ENCODE measurements at regions not wholly inside any gene's neighbourhood (a gene's known extent, or its start where the extent isn't known, plus 50 kb on each side); places are given as distances from the start of the nearest gene placed in this dataset.
"Not testable (repeated sequence)": the region's sequence is repeated elsewhere in the genome, so short reads cannot be mapped to it uniquely, and the experiment has no call there.

GRCh38 chr5:44085083-44085482, 304.1 kb downstream of the FGF10 start:
- intact Hi-C loops (cut with DNase I; ENCODE audit: low total_unique reads) = no loop called here

GRCh38 chr5:44074547-44074946, 314.7 kb downstream of the FGF10 start:
- intact Hi-C loops (cut with DNase I; ENCODE audit: low total_unique reads); H3K36me3 ChIP-seq (ENCODE audit: low read depth, missing control alignments); H3K4me1 ChIP-seq; H3K27ac ChIP-seq; H3K4me3 ChIP-seq; H3K9me3 ChIP-seq; DNase-seq; H3K27me3 ChIP-seq: not testable (repeated sequence)
- 66 to 68% methylated on average over 21 of the region's 21 CpGs for WGBS, 2 donors

More at GRCh38 chr5:44085083-44085482, 304.1 kb downstream of the FGF10 start:
- TF ChIP-seq CTCF (IDR thresholded peaks at IDR 0.05) (no peak), POLR2A (IDR thresholded peaks at IDR 0.05) (no peak)
- H3K4me3 ChIP-seq = no peak overlapping the region
- H3K27ac ChIP-seq = no peak overlapping the region
- no peaks in the 10 kb centered on the region for H3K4me1 ChIP-seq
- H3K36me3 ChIP-seq (ENCODE audit: low read depth, missing control alignments) = no peaks in the 10 kb centered on the region
- H3K9me3 ChIP-seq = no peaks in the 10 kb centered on the region
- no peak for DNase-seq
- H3K27me3 ChIP-seq = no peaks in the 10 kb centered on the region

GRCh38 chr5:44051591-44051990, 337.6 kb downstream of the FGF10 start:
- no peaks in the 10 kb centered on the region for H3K36me3 ChIP-seq (ENCODE audit: low read depth, missing control alignments)
- no peaks in the 10 kb centered on the region for H3K27me3 ChIP-seq
- TF ChIP-seq CTCF (IDR thresholded peaks at IDR 0.05) (no peak), POLR2A (IDR thresholded peaks at IDR 0.05) (no peak)
- intact Hi-C loops (cut with DNase I; ENCODE audit: low total_unique reads) = no loop called here
- DNase-seq = no peak
- WGBS, 2 donors = 84 to 89% methylated on average over 2 of the region's 2 CpGs
- H3K4me3 ChIP-seq = no peak overlapping the region
- H3K4me1 ChIP-seq = no peaks in the 10 kb centered on the region
- no peaks in the 10 kb centered on the region for H3K9me3 ChIP-seq
- H3K27ac ChIP-seq = no peak overlapping the region

- no peak overlapping the region for H3K27ac ChIP-seq
- TF ChIP-seq CTCF (IDR thresholded peaks at IDR 0.05) (no peak), POLR2A (IDR thresholded peaks at IDR 0.05) (no peak)
Measured at GRCh38 chr5:44048276-44048984, 340.8 kb downstream of the FGF10 start.

GRCh38 chr5:44046619-44047364, 342.4 kb downstream of the FGF10 start:
- no peaks in the 10 kb centered on the region for H3K9me3 ChIP-seq
- H3K27ac ChIP-seq = no peak overlapping the region
- TF ChIP-seq CTCF (IDR thresholded peaks at IDR 0.05) (no peak), POLR2A (IDR thresholded peaks at IDR 0.05) (no peak)
- intact Hi-C loops (cut with DNase I; ENCODE audit: low total_unique reads) = no loop called here
- DNase-seq = no peak
- H3K4me1 ChIP-seq = no peaks in the 10 kb centered on the region
- WGBS, 2 donors = 20 to 50% methylated on average over 4 to 6 of the region's 6 CpGs
- H3K4me3 ChIP-seq = no peak overlapping the region
- H3K36me3 ChIP-seq (ENCODE audit: low read depth, missing control alignments) = no peaks in the 10 kb centered on the region
- H3K27me3 ChIP-seq = no peaks in the 10 kb centered on the region

More at GRCh38 chr5:44048276-44048984, 340.8 kb downstream of the FGF10 start:
- DNase-seq = no peak
- Histone ChIP-seq H3K4me1 (no peaks in the 10 kb centered on the region), H3K4me3 (no peak overlapping the region), H3K9me3 (no peaks in the 10 kb centered on the region), H3K27me3 (no peaks in the 10 kb centered on the region), H3K36me3 (ENCODE audit: low read depth, missing control alignments) (no peaks in the 10 kb centered on the region)
- 59 to 62% methylated on average over 4 of the region's 4 CpGs for WGBS, 2 donors
- intact Hi-C loops (cut with DNase I; ENCODE audit: low total_unique reads) = no loop called here

GRCh38 chr5:44044549-44044948, 344.7 kb downstream of the FGF10 start:
- H3K36me3 ChIP-seq (ENCODE audit: low read depth, missing control alignments); H3K4me1 ChIP-seq; DNase-seq; H3K27ac ChIP-seq; H3K9me3 ChIP-seq; intact Hi-C loops (cut with DNase I; ENCODE audit: low total_unique reads); H3K4me3 ChIP-seq; H3K27me3 ChIP-seq: not testable (repeated sequence)
- WGBS, 2 donors = 91 to 92% methylated on average over 4 of the region's 4 CpGs

Measured in testis (tissue), 2 donors.